OCI-LY7 (cell line): ENCODE measurements at regions not wholly inside any gene's neighbourhood (a gene's known extent, or its start where the extent isn't known, plus 50 kb on each side); places are given as distances from the start of the nearest gene placed in this dataset.

Experiments
- BruUV-seq: library from RNA; stranded (reverse); fragments of 400-500 nt; replicated peaks from 2 replicates; lab custom pipeline; 2021; lab: Mats Ljungman, UMichigan
- CTCF ChIA-PET: fragments of 300-600 bp; sonication (Branson Sonifier 250); formaldehyde crosslinking; loops from one replicate; lab custom pipeline; 2022; ENCODE audit warnings: antibody characterized with exemption; ENCODE audit not compliant: unreplicated experiment; lab: Charles Lee
- POLR2A ChIA-PET: fragments of 300-600 bp; sonication (Branson Sonifier 250); formaldehyde crosslinking; loops from one replicate; lab custom pipeline; 2022; ENCODE audit warnings: antibody characterized with exemption; lab: Charles Lee
- DNase-seq: peaks from one replicate; pipeline ENCODE4 v3.0.0-alpha.2; 2015; ENCODE audit warnings: low spot score
- H2AFZ ChIP-seq: fragments of 200-600 bp; sonication (generic), shearing (Covaris generic); 2 replicates; pipeline ENCODE4 v1.6.1; 2014; ENCODE audit warnings: mild to moderate bottlenecking, antibody characterized with exemption, low read length, moderate library complexity
- H3K27ac ChIP-seq: fragments of 200-600 bp; sonication (generic); 2 replicates; pipeline ENCODE4 v1.5.1; 2014; ENCODE audit warnings: mixed run types, low read depth, mild to moderate bottlenecking, moderate library complexity, low read length, inconsistent platforms; ENCODE audit not compliant: poor library complexity, severe bottlenecking
- H3K36me3 ChIP-seq: fragments of 200-600 bp; sonication (generic); 2 replicates; pipeline ENCODE4 v1.6.1; 2014; ENCODE audit warnings: mild to moderate bottlenecking, antibody characterized with exemption, low read length, moderate library complexity, mixed read lengths; ENCODE audit not compliant: insufficient read depth
- H3K4me1 ChIP-seq: fragments of 200-600 bp; sonication (generic); 2 replicates; pipeline ENCODE4 v1.5.1; 2014; ENCODE audit warnings: mild to moderate bottlenecking, low read length; ENCODE audit not compliant: insufficient read depth, poor library complexity, severe bottlenecking
- H3K4me2 ChIP-seq: fragments of 200-600 bp; sonication (generic); 2 replicates; pipeline ENCODE4 v1.6.1; 2014; ENCODE audit warnings: mild to moderate bottlenecking, low read length
- H3K4me3 ChIP-seq: fragments of 200-600 bp; sonication (generic); 2 replicates; pipeline ENCODE4 v1.5.1; 2014; ENCODE audit warnings: mild to moderate bottlenecking, low read depth, low read length; ENCODE audit not compliant: poor library complexity, severe bottlenecking
- H3K79me2 ChIP-seq: fragments of 200-600 bp; sonication (generic); 2 replicates; pipeline ENCODE4 v1.6.1; 2016; ENCODE audit warnings: low read depth, mild to moderate bottlenecking, low read length, moderate library complexity, mixed read lengths; ENCODE audit not compliant: insufficient read depth
- H3K9me2 ChIP-seq: fragments of 200-600 bp; sonication (generic); 2 replicates; pipeline ENCODE4 v1.6.1; 2016; ENCODE audit warnings: mild to moderate bottlenecking, low read length, mixed read lengths; ENCODE audit not compliant: insufficient read depth
- H3K9me3 ChIP-seq: fragments of 200-600 bp; sonication (generic); 2 replicates; pipeline ENCODE4 v1.6.1; 2014; ENCODE audit warnings: mild to moderate bottlenecking, mixed run types, low read length, mixed read lengths
- H4K20me1 ChIP-seq: fragments of 200-600 bp; sonication (generic); 2 replicates; pipeline ENCODE4 v1.6.1; 2014; ENCODE audit warnings: mild to moderate bottlenecking, antibody characterized with exemption, low read length, moderate library complexity, mixed read lengths; ENCODE audit not compliant: insufficient read depth
- CTCF ChIP-seq: fragments of 200-600 bp; sonication (generic); conservative IDR thresholded peaks from 2 replicates; pipeline ENCODE4 v1.5.1; 2014; ENCODE audit warnings: mild to moderate bottlenecking, antibody characterized with exemption, low read length, moderate library complexity, mixed read lengths
- EZH2phosphoT487 ChIP-seq: fragments of 200-600 bp; sonication (generic); IDR thresholded peaks from 2 replicates; pipeline ENCODE4 v1.6.1; 2018; ENCODE audit warnings: low read depth, borderline replicate concordance, mild to moderate bottlenecking, mixed run types, antibody characterized with exemption, low read length, moderate library complexity, mixed read lengths
- intact Hi-C: fragments of 100-400 bp; cut with micrococcal nuclease; formaldehyde crosslinking; loops from one replicate; pipeline ENCODE4 v1.10.0; 2022; ENCODE audit not compliant: unreplicated experiment

- no peak for DNase-seq
- Histone ChIP-seq H3K4me2 (no peak overlapping the region), H3K4me1 (no peaks in the 10 kb centered on the region), H2AFZ (no peak overlapping the region), H3K27ac (no peak overlapping the region), H3K9me3 (no peaks in the 10 kb centered on the region), H3K79me2 (no peaks in the 10 kb centered on the region), H3K4me3 (no peak overlapping the region), H3K36me3 (no peaks in the 10 kb centered on the region), H3K9me2 (no peaks in the 10 kb centered on the region), H4K20me1 (no peaks in the 10 kb centered on the region)
- CTCF ChIA-PET = no interaction called here
- no TSS peak for BruUV-seq
- TF ChIP-seq EZH2phosphoT487 = no peak
- no peak for TF ChIP-seq CTCF
- POLR2A ChIA-PET = interaction anchor here (0.6 to 1.8 kb wide), 2 partner anchors 16 to 29 kb away, joined by 3 read pairs; no protein-coding TSS in a partner anchor
- intact Hi-C loops = no loop called here
These were observed 265.2 kb upstream of the PROK2 start for GRCh38 chr3:72050048-72050632.

GRCh38 chr3:72049300-72049699, 264.4 kb upstream of the PROK2 start:
- intact Hi-C loops = no loop called here
- DNase-seq = no peak
- Histone ChIP-seq H2AFZ (no peak overlapping the region), H3K4me2 (no peak overlapping the region), H3K9me2 (no peaks in the 10 kb centered on the region), H4K20me1 (no peaks in the 10 kb centered on the region), H3K9me3 (no peaks in the 10 kb centered on the region), H3K36me3 (no peaks in the 10 kb centered on the region), H3K27ac (no peak overlapping the region), H3K79me2 (no peaks in the 10 kb centered on the region), H3K4me3 (no peak overlapping the region), H3K4me1 (no peaks in the 10 kb centered on the region)
- ChIA-PET POLR2A (no interaction called here), CTCF (no interaction called here)
- no TSS peak for BruUV-seq
- no peak for TF ChIP-seq EZH2phosphoT487
- no peak for TF ChIP-seq CTCF

- POLR2A ChIA-PET = no interaction called here
- Histone ChIP-seq H3K4me2 (no peak overlapping the region), H3K4me1 (no peaks in the 10 kb centered on the region), H3K9me3 (no peaks in the 10 kb centered on the region), H3K36me3 (no peaks in the 10 kb centered on the region), H4K20me1 (no peaks in the 10 kb centered on the region), H3K79me2 (no peaks in the 10 kb centered on the region), H3K27ac (no peak overlapping the region), H3K9me2 (no peaks in the 10 kb centered on the region), H2AFZ (no peak overlapping the region), H3K4me3 (no peak overlapping the region)
- no peak for DNase-seq
- TF ChIP-seq CTCF = no peak
- TF ChIP-seq EZH2phosphoT487 = no peak
- intact Hi-C loops = no loop called here
- CTCF ChIA-PET = no interaction called here
- no TSS peak for BruUV-seq
These were observed 263.9 kb upstream of the PROK2 start for GRCh38 chr3:72048873-72049272.
